ENCODE measurements at regions not wholly inside any gene's neighbourhood (a gene's known extent, or its start where the extent isn't known, plus 50 kb on each side); places are given as distances from the start of the nearest gene placed in this dataset.
"Not testable (repeated sequence)": the region's sequence is repeated elsewhere in the genome, so short reads cannot be mapped to it uniquely, and the experiment has no call there.

GRCh38 chr10:21284301-21284700 is 241.2 kb downstream of the SKIDA1 start:
- DNase-seq (ENCODE audit: low read depth): no peak
- in situ Hi-C loops (cut with HindIII; ENCODE audit: low pct_unique_long_range_greater_than_20kb, low sequenced_read_pairs): no loop called here

GRCh38 chr10:21283053-21283452 is 242.4 kb downstream of the SKIDA1 start:
- DNase-seq (ENCODE audit: low read depth); in situ Hi-C loops (cut with HindIII; ENCODE audit: low pct_unique_long_range_greater_than_20kb, low sequenced_read_pairs): not testable (repeated sequence)

GRCh38 chr10:21281765-21282484 is 243.6 kb downstream of the SKIDA1 start:
- in situ Hi-C loops (cut with HindIII; ENCODE audit: low pct_unique_long_range_greater_than_20kb, low sequenced_read_pairs): no loop called here

GRCh38 chr10:21280971-21281572 is 244.4 kb downstream of the SKIDA1 start:
- in situ Hi-C loops (cut with HindIII; ENCODE audit: low pct_unique_long_range_greater_than_20kb, low sequenced_read_pairs): no loop called here

More at GRCh38 chr10:21281765-21282484, 243.6 kb downstream of the SKIDA1 start:
- peak; percentile 71 for DNase-seq (ENCODE audit: low read depth)

GRCh38 chr10:21280037-21280436 is 245.4 kb downstream of the SKIDA1 start:
- DNase-seq (ENCODE audit: low read depth): no peak
- in situ Hi-C loops (cut with HindIII; ENCODE audit: low pct_unique_long_range_greater_than_20kb, low sequenced_read_pairs): no loop called here

More at GRCh38 chr10:21280971-21281572, 244.4 kb downstream of the SKIDA1 start:
- DNase-seq (ENCODE audit: low read depth): peak; percentile 43

- in situ Hi-C loops (cut with HindIII; ENCODE audit: low pct_unique_long_range_greater_than_20kb, low sequenced_read_pairs): no loop called here
- DNase-seq (ENCODE audit: low read depth): no peak
Observed at GRCh38 chr10:21279217-21279575, 246.3 kb downstream of the SKIDA1 start.

GRCh38 chr10:21278491-21279216 is 246.8 kb downstream of the SKIDA1 start:
- DNase-seq (ENCODE audit: low read depth): peak; percentile 85
- in situ Hi-C loops (cut with HindIII; ENCODE audit: low pct_unique_long_range_greater_than_20kb, low sequenced_read_pairs): no loop called here

- DNase-seq (ENCODE audit: low read depth): peak; percentile 86
- in situ Hi-C loops (cut with HindIII; ENCODE audit: low pct_unique_long_range_greater_than_20kb, low sequenced_read_pairs): no loop called here
Observed at GRCh38 chr10:21273400-21273968, 252.0 kb downstream of the SKIDA1 start.

- DNase-seq (ENCODE audit: low read depth): peak; percentile 94
- in situ Hi-C loops (cut with HindIII; ENCODE audit: low pct_unique_long_range_greater_than_20kb, low sequenced_read_pairs): no loop called here
Observed at GRCh38 chr10:21272643-21273399, 252.7 kb downstream of the SKIDA1 start.

GRCh38 chr10:21270976-21271375 is 254.5 kb downstream of the SKIDA1 start:
- in situ Hi-C loops (cut with HindIII; ENCODE audit: low pct_unique_long_range_greater_than_20kb, low sequenced_read_pairs): no loop called here
- no peak for DNase-seq (ENCODE audit: low read depth)

- in situ Hi-C loops (cut with HindIII; ENCODE audit: low pct_unique_long_range_greater_than_20kb, low sequenced_read_pairs): no loop called here
Observed at GRCh38 chr10:21269289-21269688, 256.2 kb downstream of the SKIDA1 start.

GRCh38 chr10:21265622-21266021 is 259.9 kb downstream of the SKIDA1 start:
- in situ Hi-C loops (cut with HindIII; ENCODE audit: low pct_unique_long_range_greater_than_20kb, low sequenced_read_pairs): no loop called here
- DNase-seq (ENCODE audit: low read depth): peak; percentile 50

More at GRCh38 chr10:21269289-21269688, 256.2 kb downstream of the SKIDA1 start:
- no peak for DNase-seq (ENCODE audit: low read depth)

GRCh38 chr10:21264271-21264670 is 261.2 kb downstream of the SKIDA1 start:
- DNase-seq (ENCODE audit: low read depth): no peak
- in situ Hi-C loops (cut with HindIII; ENCODE audit: low pct_unique_long_range_greater_than_20kb, low sequenced_read_pairs): no loop called here

GRCh38 chr10:21263839-21264238 is 261.6 kb downstream of the SKIDA1 start:
- in situ Hi-C loops (cut with HindIII; ENCODE audit: low pct_unique_long_range_greater_than_20kb, low sequenced_read_pairs): no loop called here
- DNase-seq (ENCODE audit: low read depth): no peak

- DNase-seq (ENCODE audit: low read depth): no peak
- in situ Hi-C loops (cut with HindIII; ENCODE audit: low pct_unique_long_range_greater_than_20kb, low sequenced_read_pairs): no loop called here
Observed at GRCh38 chr10:21263263-21263803, 262.1 kb downstream of the SKIDA1 start.

- in situ Hi-C loops (cut with HindIII; ENCODE audit: low pct_unique_long_range_greater_than_20kb, low sequenced_read_pairs): no loop called here
- DNase-seq (ENCODE audit: low read depth): no peak
Observed at GRCh38 chr10:21261842-21262294, 263.6 kb downstream of the SKIDA1 start.

- in situ Hi-C loops (cut with HindIII; ENCODE audit: low pct_unique_long_range_greater_than_20kb, low sequenced_read_pairs): no loop called here
- DNase-seq (ENCODE audit: low read depth): no peak
Observed at GRCh38 chr10:21260506-21261149, 264.9 kb downstream of the SKIDA1 start.
